ENCODE measurements at regions not wholly inside any gene's neighbourhood (a gene's known extent, or its start where the extent isn't known, plus 50 kb on each side); places are given as distances from the start of the nearest gene placed in this dataset.

DNA sequence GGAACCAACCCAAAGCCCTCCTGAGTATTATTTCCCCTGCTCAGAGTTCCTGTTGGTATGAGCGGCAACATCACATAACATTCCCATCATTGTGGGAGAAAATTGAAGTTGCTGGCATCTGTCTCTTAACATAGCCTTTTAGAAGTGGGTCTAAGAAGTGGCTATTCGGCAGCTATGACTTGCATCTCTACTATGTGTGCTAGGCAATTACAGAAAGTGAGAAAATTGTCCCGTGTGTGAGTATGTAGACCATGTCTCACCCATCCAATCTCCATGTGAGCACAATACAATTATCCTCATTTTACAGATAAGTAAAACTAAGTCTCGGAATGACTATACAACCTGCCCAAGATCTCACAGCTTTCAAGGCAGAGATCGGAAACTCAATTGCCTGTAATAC is 239.4 kb upstream of the ZNF462 start:
- no peak for DNase-seq

DNA sequence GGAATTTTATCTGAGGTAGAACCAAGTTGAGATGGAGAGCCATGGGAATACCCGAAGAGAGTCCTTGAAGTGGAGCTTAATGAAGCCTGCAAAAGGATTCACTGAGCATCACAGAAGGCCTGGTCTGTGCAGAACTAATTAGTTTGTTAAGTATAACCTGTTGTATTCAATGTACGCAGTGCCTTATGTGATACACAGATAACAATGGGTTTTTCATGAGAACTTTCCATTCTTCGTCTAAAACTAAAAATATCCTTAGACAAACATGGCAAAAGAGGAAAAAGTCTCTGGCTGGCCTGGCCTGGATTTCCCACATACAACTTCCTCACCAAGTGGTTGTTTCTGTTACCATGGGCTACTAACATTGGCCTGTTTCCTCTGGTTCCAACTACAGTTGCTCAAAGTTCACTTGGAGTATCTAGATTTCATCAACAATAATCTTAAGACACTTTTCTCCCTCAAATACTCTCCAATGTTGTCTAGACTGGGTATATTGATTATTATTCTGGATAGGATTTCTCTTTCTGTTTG is 237.6 kb upstream of the ZNF462 start:
- no peak for DNase-seq

GRCh38 chr9:106626936-106627335 is 236.0 kb upstream of the ZNF462 start:
- DNase-seq = no peak

GRCh38 chr9:106632621-106633020 is 230.3 kb upstream of the ZNF462 start:
- DNase-seq = no peak

DNA sequence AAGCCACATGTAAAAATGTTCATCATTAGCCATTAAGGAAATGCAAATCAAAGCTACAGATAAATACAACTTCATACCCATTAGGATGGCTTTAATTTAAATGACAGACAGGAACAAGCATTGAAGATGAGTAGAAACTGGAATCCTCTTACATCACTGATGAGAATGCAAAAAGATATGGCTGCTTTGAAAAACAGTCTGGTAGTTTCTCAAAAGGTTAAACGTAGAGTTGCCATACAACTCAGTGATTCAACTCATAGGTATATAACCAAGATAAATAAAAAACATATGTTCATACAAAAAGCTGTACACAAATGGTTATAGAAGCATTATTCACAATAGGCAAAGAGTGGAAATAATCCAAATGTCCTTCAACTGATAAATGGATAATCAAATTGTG is 228.8 kb upstream of the ZNF462 start:
- DNase-seq = no peak

GRCh38 chr9:106634641-106635040 is 228.3 kb upstream of the ZNF462 start:
- DNase-seq = no peak

GRCh38 chr9:106637486-106637885 is 225.5 kb upstream of the ZNF462 start:
- no peak for DNase-seq

GRCh38 chr9:106639873-106640568 is 222.9 kb upstream of the ZNF462 start:
- no peak for DNase-seq

- no peak for DNase-seq
Measured at GRCh38 chr9:106643211-106643930, 219.6 kb upstream of the ZNF462 start.

- DNase-seq = no peak
Measured at GRCh38 chr9:106644661-106645060, 218.3 kb upstream of the ZNF462 start.

DNA sequence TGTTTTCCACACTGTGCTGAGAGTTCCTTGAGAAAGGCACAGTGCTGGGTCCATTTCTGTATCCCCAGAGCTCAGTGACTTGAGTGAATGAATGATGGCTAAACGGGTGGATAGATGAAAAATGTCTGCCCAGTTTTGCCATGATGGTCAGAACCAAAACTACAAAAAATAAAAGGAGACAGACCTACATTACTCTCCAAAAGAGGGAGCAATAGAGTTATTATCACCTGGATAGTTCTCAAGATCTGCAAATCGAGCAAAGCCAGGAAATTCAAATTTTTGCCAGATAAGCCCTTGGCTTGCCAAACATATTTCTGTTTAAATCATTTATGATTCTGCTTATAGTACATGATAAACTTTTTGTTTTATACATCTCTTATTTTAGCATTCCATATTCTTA is 214.2 kb upstream of the ZNF462 start:
- DNase-seq = no peak

DNA sequence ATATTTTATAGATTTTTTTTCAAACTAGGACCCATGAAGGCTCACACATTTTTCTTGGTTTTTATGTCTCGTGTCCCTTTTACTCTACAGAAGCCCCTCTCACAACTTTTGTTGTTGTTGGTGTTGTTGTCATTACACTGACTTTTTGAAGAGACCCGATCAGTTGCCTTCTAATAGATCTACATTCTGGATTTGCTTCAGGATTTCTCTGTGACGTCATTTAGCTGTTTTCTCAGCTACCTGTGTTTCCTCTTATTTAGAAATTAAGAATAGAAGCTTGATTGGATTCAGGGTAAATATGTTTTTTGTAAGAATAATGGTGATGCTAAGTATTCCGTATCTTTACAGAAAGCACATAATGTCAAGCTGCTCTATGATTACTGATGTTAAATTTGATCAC is 213.3 kb upstream of the ZNF462 start:
- no peak for DNase-seq

DNA sequence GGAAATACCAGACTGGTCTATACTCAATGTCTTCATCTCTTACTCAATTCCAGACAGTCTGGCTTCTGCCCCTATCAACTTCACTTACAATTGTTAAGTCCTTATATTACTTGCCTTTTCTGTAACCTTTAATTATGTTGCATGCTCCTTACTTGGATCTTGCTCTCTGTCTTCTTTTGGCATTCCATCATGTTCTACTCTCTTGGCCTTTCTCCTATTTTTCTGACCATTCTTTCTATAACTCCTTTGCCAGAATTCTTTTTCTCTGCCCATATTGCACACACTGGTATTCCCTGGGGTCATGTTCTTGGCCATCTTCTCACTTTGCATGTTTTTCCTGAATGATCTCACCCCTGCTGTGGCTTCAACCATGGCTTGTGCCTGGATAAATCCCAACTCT is 209.8 kb upstream of the ZNF462 start:
- no peak for DNase-seq

DNA sequence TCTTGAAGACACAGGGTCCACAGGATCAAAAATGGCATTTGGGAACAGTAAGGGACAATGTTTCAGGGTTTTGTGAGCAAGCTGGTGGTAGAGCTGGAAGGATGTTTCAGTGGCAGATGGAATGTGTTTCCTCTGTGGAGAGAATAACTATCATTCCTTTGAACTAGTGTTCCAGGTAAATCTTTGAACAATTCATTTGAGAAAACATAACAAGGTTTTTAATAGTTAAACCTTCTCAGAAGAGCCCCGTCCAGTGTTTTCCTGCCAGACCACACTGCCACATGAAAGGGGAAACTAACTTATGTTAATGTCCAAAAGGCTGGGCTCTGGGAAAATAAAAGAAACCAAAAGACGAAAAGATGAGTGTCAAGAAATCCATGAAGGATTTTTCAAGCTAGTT is 207.0 kb upstream of the ZNF462 start:
- no peak for DNase-seq

DNA sequence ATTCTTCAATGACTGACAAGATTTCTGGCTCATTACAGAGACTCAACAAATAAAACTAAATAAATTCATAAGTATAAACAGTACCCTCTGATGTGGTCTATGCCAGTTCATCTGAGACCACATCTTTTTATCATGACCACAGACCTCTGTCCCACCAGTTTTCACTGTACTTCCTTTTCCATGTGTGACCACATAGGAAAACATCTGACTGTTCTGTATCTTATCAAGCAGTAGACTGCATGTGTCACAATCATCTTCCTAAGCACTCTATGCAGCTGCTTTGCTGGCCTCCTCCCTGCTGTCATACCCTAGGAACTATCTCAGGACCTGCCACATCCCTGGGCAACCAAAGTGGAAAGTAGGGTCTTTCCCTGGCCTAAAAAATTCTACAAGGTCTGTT is 205.0 kb upstream of the ZNF462 start:
- DNase-seq = no peak

DNA sequence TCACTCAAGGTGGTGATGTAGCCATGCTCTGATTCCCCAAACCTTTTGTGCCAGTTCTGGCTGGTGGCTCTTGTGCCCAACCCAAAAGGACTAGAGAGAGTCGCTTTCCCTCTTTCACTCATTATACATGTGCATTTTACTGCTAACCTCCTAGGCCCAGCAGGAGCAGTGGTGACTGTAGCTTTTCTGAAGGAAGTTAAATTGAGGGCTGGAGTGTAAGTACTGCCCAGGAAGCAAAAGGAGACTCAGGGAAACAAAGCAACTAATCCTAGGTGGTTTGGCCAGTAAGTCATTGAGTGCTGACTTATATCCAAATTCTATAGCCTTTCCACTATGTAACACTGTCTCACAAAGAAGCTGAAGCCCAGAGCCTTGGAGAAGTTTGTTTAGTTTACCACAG is 194.4 kb upstream of the ZNF462 start:
- no peak for DNase-seq

- DNase-seq = no peak
Measured at GRCh38 chr9:106669835-106670234, 193.1 kb upstream of the ZNF462 start.

GRCh38 chr9:106670418-106670817 is 192.5 kb upstream of the ZNF462 start:
- no peak for DNase-seq

DNA sequence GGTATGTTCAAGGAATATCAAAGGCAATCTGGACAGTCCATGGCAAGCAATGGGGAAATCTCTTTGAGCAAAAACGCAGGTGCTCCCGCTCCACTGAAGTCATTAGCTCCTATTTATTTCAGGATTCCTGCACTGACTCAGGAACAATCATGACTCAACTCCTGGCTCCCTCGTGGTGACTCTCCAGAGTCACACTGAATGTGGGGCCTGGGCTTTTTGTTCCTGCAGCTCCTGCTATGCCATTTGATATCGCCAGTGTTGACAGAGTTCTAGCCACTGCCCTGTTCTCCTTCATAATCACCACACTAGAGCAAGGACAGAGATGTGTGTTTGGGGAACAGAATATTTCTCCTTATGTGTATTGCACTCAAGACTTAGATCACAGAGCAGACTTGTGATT is 187.2 kb upstream of the ZNF462 start:
- no peak for DNase-seq

DNA sequence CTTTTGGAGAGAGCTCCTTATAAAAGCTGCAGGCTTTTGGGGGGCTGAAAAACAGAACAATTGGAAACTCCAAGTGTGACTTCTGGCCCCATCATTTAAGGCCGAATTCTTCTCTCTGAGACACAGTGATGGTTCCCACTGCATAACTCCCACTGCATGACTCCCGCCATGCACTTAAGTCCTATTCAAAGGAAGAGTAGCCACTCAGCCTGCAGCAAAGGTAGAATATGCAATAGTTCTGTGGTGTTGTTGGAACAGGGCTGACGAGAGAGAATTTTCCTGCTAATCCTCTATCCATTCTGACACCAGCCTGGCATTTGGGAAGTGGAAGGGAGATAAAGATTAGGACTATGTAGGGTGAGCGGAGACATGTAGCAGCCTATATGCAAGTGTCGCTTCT is 185.6 kb upstream of the ZNF462 start:
- no peak for DNase-seq

GRCh38 chr9:106677830-106678229 is 185.1 kb upstream of the ZNF462 start:
- DNase-seq = no peak

DNA sequence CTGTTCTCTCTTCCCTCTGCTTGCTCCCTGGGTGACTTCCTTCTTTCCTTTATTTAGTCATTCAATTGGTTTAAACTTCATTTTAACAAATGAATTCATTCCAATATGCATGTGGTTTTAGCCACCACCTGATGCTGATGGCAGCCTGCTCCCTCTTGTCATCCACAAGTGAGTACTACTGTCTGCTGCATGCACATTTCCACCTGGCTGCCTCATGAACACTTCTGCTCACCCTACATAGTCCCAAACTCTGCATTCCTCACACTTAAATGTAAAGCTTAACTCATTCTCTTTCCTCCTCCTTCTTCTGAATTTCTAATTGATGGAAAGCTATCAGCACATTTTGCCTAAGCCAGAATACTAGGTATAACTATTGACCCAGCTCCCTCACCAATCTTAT is 184.7 kb upstream of the ZNF462 start:
- no peak for DNase-seq

GRCh38 chr9:106682420-106682819 is 180.5 kb upstream of the ZNF462 start:
- DNase-seq = no peak

GRCh38 chr9:106683454-106683853 is 179.5 kb upstream of the ZNF462 start:
- no peak for DNase-seq

Measured in stimulated activated CD4-positive, alpha-beta T cell treated with anti-CD3 and anti-CD28 coated beads, Interleukin-12 subunit alpha, Interleukin-12 subunit beta, amount 100 ng/mL, for 4 hours (primary cell).